Activated naive CD4-positive, alpha-beta T cell (primary cell): ENCODE measurements at regions not wholly inside any gene's neighbourhood (a gene's known extent, or its start where the extent isn't known, plus 50 kb on each side); places are given as distances from the start of the nearest gene placed in this dataset.

ENCODE experiments used
- DNase-seq, 4 experiments: peaks; one replicate each; lab custom pipeline; 2025; lab: John Stamatoyannopoulos, UW

DNA sequence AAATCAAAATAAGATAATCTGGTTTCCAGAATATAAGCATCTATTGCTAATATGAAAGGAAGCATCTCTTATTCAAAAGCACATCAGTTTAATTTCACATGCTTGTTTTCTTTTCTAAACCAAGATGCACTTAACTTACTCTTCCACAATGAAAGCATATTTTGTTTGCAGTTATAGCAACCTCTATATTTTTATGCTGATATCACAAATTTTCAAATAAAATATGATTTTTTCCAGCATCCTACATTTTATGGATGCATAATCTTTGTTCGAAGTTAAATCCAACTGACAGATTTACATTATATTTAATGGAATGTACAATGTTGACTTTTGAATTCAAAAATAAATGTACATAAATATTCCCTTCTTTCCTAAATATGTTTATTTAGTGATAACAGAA is 978.3 kb upstream of the B3GALT2 start:
- DNase-seq, result no peak

GRCh38 chr1:194161591-194161990 is 975.2 kb upstream of the B3GALT2 start:
- no peak for DNase-seq

DNA sequence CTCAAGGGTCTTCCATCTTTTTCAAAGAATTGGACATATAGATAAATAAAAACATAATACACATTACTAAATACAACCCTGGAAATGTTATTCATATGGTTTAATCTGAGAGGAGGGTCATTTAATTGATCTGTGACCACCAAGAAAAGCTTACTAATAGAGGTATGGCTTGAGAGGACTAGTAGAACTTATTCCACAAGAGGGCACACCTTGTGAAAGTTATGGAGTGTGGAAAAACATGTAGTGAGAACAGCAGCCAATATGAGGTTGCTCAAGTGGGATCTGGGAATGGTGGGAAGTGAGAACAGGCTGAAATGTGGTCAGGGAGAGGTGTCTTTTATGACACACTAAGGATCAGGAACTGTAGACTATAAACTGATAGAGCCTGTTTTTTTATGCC is 973.5 kb upstream of the B3GALT2 start:
- no peak for DNase-seq

GRCh38 chr1:194155962-194156361 is 969.5 kb upstream of the B3GALT2 start:
- no peak for DNase-seq

- no peak for DNase-seq
Observed at GRCh38 chr1:194151056-194151455, 964.6 kb upstream of the B3GALT2 start.

DNA sequence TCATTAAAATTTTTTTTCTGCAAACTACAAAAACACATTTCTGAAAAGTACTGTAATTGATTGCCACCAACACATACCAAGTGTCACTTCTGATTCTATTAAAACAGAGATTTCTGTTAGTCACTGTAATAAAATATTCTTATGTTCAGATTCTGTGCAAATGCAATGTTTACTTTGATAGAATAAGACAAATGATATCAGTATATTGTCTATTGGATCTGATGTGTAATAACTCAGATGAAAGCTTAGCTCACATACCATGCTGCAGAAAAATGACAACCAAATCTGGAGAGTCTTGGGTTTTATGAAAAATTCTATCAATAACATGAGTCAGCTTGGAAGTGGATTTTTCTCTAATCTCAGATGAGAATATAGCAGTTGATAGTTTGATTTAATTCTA is 963.8 kb upstream of the B3GALT2 start:
- no peak for DNase-seq

DNA sequence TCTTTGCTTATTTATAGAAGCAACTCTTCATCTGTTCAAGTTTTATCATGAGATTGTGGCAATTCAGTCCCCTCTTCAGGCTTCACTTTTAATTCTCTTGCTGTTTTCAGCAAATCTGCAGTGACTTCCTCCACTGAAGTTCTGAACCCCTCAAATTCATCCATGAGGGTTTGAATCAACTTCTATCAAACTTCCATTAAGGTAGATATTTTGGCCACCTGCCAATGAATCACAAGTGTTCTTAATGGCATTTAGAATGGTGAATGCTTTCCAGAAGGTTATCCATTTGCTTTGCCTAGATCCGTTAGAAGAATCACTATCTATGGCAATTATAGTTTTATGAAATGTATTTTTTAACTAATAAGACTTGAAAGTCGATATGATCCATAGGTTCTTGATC is 946.7 kb upstream of the B3GALT2 start:
- DNase-seq, result no peak

GRCh38 chr1:194118086-194118485 is 931.7 kb upstream of the B3GALT2 start:
- DNase-seq, result no peak

GRCh38 chr1:194117582-194117981 is 931.2 kb upstream of the B3GALT2 start:
- no peak for DNase-seq

DNA sequence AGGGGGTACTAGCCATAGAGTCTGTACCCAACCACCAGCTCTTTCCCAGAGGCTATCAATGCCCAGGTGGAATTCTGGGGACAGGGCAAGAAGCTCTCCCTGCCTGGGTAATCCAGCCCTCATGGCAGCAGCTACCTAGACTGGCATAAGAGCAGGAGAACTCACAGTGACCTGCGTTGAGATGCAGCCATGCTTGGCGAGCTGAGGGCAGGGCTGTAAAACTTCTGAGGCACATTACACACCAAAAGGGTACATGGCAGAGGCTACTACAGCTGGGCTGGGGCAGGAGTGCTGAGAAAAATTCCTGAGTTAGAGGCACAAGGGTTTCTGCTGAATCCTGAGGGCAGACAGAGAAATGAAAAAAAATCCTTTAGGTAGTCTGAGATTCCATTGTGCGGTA is 927.9 kb upstream of the B3GALT2 start:
- no peak for DNase-seq

DNA sequence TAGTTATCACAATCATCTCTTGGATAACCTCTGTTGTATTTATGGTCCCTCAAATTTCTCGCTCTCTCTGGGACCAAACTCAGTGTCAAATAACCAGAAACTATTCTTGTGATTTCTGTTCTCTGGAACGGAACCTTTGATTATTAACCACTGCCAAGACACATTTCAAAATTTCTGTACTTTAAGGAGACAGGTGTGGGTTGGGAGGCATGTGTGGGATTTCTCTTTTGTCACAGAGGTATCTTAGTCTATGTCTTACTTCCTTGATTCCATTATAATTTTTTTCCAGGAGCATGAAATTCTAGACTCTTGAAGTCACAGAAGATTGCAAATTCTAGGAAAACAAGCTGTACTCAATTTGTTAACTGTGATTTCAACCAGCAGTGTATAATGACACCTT is 919.0 kb upstream of the B3GALT2 start:
- no peak for DNase-seq

- no peak for DNase-seq
Observed at GRCh38 chr1:194104247-194104844, 917.9 kb upstream of the B3GALT2 start.

DNA sequence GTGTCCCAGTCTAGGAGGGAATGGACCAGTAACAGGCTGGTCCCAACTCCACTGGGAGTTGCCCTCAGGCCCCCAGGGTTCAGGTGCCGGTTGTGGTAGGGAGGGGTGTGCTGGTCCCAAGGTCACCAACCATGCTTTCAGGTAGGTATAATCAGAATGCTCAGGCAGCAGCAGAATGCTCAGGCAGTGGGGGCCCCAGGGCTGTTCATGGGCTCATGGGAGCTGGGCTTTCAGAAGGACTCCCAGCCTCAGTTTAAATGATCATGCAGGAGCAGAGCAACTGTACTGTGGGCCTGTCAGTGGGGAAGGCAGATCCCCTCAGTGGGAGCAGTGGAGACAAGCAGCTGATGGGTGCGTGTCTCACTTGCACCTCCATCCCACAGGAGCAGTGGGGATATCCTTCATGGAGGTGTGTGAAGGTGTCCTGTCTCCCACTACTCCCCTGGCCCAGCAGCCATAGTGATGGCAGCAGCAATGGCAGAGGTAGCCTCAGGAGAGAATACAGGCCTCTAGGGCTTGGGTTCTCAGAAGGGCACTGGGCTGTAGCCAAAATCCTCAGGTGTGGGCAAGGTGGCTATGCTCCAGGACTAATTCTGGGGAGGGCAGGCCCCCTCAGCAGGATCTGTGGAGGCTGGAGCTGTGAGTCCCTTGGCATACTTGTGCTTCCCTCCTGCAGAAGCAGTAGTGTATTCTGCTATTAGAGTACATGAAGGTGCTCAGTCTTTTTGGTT is 917.3 kb upstream of the B3GALT2 start:
- DNase-seq, result no peak

GRCh38 chr1:194103101-194103500 is 916.7 kb upstream of the B3GALT2 start:
- DNase-seq, result no peak

DNA sequence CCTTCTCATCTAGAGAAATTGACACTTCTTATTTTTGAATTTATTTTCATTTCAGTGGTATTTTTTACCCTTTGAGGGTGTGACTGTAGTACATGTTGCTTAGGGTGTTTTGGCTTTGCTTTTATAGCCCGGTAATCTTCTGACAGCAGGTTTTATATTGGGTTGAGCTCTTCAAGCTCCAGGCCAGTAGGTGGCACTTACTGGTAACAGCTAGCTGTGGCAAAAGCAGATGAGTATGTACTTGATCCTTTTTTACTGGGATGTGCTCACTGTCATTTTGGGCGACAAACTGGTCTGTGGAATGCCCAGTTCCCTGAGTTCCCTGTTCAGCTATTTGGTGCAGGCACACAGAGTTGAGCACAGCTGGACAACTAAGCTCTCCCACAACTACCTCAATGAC is 916.2 kb upstream of the B3GALT2 start:
- no peak for DNase-seq

- DNase-seq, result no peak
Observed at GRCh38 chr1:194084755-194085154, 898.3 kb upstream of the B3GALT2 start.

DNA sequence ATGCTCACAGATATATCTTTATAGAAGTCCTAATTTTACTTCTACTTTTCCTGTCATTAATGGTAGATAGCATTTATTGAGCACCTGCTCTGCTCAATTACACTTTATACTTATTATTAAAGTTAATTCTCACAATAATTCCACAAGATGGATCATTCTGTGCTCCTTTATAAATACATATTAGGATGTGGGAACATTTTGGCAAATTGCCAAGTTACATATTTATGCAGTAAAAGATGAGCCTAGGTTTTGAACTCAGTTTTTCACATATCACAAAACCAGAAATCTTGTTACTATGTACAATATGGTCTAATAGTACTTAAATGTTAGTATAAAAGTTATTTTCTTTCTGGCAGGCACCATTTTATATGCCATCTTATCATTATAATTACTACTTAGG is 895.0 kb upstream of the B3GALT2 start:
- no peak for DNase-seq

DNA sequence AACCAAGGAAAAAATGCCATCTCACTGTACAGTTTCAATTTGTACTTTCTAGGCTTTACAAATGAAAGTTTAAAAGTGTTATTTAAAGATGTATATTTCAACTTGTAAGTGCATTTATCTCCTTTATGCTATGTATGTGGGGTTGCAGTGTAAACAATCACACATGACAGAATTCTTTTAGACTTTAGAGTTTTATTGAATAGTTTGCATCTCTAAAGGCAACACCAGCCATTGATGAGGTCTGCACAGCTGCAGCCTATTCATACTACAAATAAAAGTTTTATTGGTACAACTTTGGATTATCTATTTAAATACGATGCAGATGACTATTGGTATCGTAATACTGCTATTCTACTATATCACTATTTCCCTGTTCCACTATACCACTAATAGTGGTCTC is 894.4 kb upstream of the B3GALT2 start:
- DNase-seq, result no peak

DNA sequence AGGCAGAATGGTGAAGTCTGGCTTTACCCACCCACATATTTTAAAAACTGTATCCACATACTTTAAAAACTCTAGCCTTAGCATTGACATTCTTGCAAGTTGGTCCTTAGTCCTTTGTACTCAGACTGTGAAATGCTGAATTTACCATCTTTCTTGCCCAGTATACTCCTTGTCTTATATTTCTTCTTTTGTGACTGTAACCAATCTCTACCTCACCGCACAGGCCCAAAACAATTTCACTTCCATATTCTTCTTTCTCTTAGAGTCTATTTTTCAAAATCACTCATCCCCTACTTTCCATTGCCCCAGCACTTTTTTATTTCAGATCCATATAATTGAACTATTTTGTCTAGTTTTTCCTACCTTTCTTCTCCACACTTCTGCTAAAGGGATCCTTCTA is 892.4 kb upstream of the B3GALT2 start:
- DNase-seq, result no peak

- DNase-seq, result no peak
Observed at GRCh38 chr1:194076646-194077045, 890.2 kb upstream of the B3GALT2 start.

DNA sequence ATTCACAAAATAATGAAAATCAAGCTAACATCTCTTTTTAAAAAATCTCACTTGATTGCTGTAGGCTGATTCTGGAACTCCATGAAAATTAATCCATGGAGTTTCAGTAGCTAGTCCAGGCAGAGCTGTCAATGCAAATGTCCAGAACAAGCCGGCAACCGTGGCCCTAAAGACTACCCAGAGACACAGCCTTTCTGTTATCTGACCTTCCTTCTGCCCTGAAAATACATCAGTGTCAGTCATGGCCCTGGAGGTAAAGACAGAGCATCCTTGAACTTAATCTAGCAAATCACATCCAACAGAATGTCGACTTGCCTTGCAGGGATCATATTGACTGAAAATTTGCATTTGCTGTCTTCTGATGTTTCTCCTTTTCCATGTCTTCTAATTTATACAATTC is 887.4 kb upstream of the B3GALT2 start:
- no peak for DNase-seq

DNA sequence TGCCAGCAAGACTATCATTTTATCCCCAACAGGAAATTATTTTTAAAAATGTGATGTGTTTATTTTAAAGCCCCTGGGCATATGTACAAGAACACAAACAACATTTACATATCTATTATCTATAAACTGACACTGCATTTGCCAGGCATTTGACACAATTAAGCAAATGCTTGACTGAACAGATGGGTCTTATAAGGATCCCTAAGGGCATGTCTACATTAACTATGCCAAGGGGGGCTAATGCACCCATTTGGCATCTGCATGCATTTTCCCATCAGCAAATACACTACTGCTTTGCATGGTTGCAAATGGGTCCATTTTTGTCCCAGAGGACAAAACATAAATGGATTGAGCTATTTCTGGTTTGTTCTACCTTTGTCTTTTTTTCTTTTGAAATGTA is 884.8 kb upstream of the B3GALT2 start:
- DNase-seq, result no peak

- no peak for DNase-seq
Observed at GRCh38 chr1:194069831-194070218, 883.4 kb upstream of the B3GALT2 start.

DNA sequence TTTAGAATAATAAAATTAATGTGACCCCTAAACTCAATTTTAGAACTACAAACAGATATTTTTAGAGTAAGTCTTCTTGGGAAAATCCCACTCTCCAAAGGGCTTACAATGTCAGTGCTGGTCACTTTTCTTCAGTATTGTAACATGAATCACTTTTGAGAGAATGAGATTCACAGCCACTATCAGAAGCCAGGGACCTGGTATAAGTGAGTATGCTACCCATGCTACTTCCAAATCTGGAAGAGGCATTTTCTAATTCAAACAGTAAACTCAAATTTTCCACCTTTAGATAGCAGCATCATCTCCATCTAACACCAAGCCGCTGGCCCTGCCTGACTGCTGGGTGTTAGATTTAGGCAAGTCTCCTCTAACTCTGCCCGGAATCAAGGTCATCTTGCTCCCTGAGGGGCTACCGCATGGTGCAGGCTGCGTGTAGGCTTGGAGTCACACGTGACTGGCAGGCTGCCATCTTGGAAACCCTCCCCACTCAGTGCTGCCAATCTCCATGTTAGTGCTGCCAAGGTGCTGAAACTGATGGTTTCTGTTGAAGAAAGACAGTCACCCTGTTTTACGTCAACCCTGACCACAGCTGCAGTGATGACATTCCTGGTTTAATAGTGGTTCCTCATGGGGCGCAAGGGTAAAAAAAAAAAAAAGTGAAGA is 882.9 kb upstream of the B3GALT2 start:
- no peak for DNase-seq
